ENCODE measurements at regions not wholly inside any gene's neighbourhood (a gene's known extent, or its start where the extent isn't known, plus 50 kb on each side); places are given as distances from the start of the nearest gene placed in this dataset.

- TF ChIP-seq CTCF (IDR thresholded peaks at IDR 0.05) (no peak), POLR2A (IDR thresholded peaks at IDR 0.05) (no peak)
These were observed 71.1 kb upstream of the ABLIM1 start for GRCh38 chr10:114729103-114729659.

Data from heart left ventricle (tissue), 13 donors.